ENCODE measurements at regions not wholly inside any gene's neighbourhood (a gene's known extent, or its start where the extent isn't known, plus 50 kb on each side); places are given as distances from the start of the nearest gene placed in this dataset.

- DNase-seq (ENCODE audit: low read depth): no peak
- TF ChIP-seq CTCF (IDR thresholded peaks at IDR 0.05; ENCODE audit: insufficient read depth, low read depth, low read length): no peak
- H3K4me3 ChIP-seq (ENCODE audit: low read depth, low read length): no peak overlapping the region
Observed at GRCh38 chr6:144460327-144461095, 175.4 kb downstream of the UTRN start.

GRCh38 chr6:144462058-144462457 lies 176.9 kb downstream of the UTRN start:
- no peak overlapping the region for H3K4me3 ChIP-seq (ENCODE audit: low read depth, low read length)
- no peak for TF ChIP-seq CTCF (IDR thresholded peaks at IDR 0.05; ENCODE audit: insufficient read depth, low read depth, low read length)
- DNase-seq (ENCODE audit: low read depth): no peak

- TF ChIP-seq CTCF (IDR thresholded peaks at IDR 0.05; ENCODE audit: insufficient read depth, low read depth, low read length): no peak
- no peak overlapping the region for H3K4me3 ChIP-seq (ENCODE audit: low read depth, low read length)
- peak; percentile 44 for DNase-seq (ENCODE audit: low read depth)
Observed at GRCh38 chr6:144466716-144467115, 181.6 kb downstream of the UTRN start.

- no peak for TF ChIP-seq CTCF (IDR thresholded peaks at IDR 0.05; ENCODE audit: insufficient read depth, low read depth, low read length)
- DNase-seq (ENCODE audit: low read depth): no peak
- H3K4me3 ChIP-seq (ENCODE audit: low read depth, low read length): no peak overlapping the region
Observed at GRCh38 chr6:144467172-144467762, 182.1 kb downstream of the UTRN start.

- no peak for TF ChIP-seq CTCF (IDR thresholded peaks at IDR 0.05; ENCODE audit: insufficient read depth, low read depth, low read length)
- DNase-seq (ENCODE audit: low read depth): no peak
Observed at GRCh38 chr6:144467921-144468320, 182.8 kb downstream of the UTRN start.

GRCh38 chr6:144468709-144469108 lies 183.6 kb downstream of the UTRN start:
- no peak for DNase-seq (ENCODE audit: low read depth)
- no peak for TF ChIP-seq CTCF (IDR thresholded peaks at IDR 0.05; ENCODE audit: insufficient read depth, low read depth, low read length)
- no peak overlapping the region for H3K4me3 ChIP-seq (ENCODE audit: low read depth, low read length)

More at GRCh38 chr6:144467921-144468320, 182.8 kb downstream of the UTRN start:
- no peak overlapping the region for H3K4me3 ChIP-seq (ENCODE audit: low read depth, low read length)

Data from fibroblast of villous mesenchyme (primary cell).